ENCODE measurements at regions not wholly inside any gene's neighbourhood (a gene's known extent, or its start where the extent isn't known, plus 50 kb on each side); places are given as distances from the start of the nearest gene placed in this dataset.

- no peak for DNase-seq (ENCODE audit: low spot score)
Observed at GRCh38 chr16:61596655-61597054, 439.6 kb downstream of the CDH8 start.

- no peak for DNase-seq (ENCODE audit: low spot score)
Observed at GRCh38 chr16:61595605-61596004, 440.6 kb downstream of the CDH8 start.

GRCh38 chr16:61590577-61590976, 445.7 kb downstream of the CDH8 start:
- DNase-seq (ENCODE audit: low spot score) = no peak

- no peak for DNase-seq (ENCODE audit: low spot score)
Observed at GRCh38 chr16:61587526-61587925, 448.7 kb downstream of the CDH8 start.

GRCh38 chr16:61581417-61582046, 454.7 kb downstream of the CDH8 start:
- no peak for DNase-seq (ENCODE audit: low spot score)

GRCh38 chr16:61580579-61580978, 455.7 kb downstream of the CDH8 start:
- no peak for DNase-seq (ENCODE audit: low spot score)

- no peak for DNase-seq (ENCODE audit: low spot score)
Observed at GRCh38 chr16:61579195-61579594, 457.0 kb downstream of the CDH8 start.

- DNase-seq (ENCODE audit: low spot score) = no peak
Observed at GRCh38 chr16:61576476-61576875, 459.8 kb downstream of the CDH8 start.

GRCh38 chr16:61575617-61576016, 460.6 kb downstream of the CDH8 start:
- no peak for DNase-seq (ENCODE audit: low spot score)

GRCh38 chr16:61569028-61569427, 467.2 kb downstream of the CDH8 start:
- no peak for DNase-seq (ENCODE audit: low spot score)

- no peak for DNase-seq (ENCODE audit: low spot score)
Observed at GRCh38 chr16:61564716-61565115, 471.5 kb downstream of the CDH8 start.

- DNase-seq (ENCODE audit: low spot score) = no peak
Observed at GRCh38 chr16:61555718-61556441, 480.4 kb downstream of the CDH8 start.

- no peak for DNase-seq (ENCODE audit: low spot score)
Observed at GRCh38 chr16:61549327-61549726, 486.9 kb downstream of the CDH8 start.

- no peak for DNase-seq (ENCODE audit: low spot score)
Observed at GRCh38 chr16:61547626-61548025, 488.6 kb downstream of the CDH8 start.

- DNase-seq (ENCODE audit: low spot score) = peak; percentile 5
Observed at GRCh38 chr16:61544165-61544564, 492.1 kb downstream of the CDH8 start.

GRCh38 chr16:61540216-61540615, 496.0 kb downstream of the CDH8 start:
- no peak for DNase-seq (ENCODE audit: low spot score)

- no peak for DNase-seq (ENCODE audit: low spot score)
Observed at GRCh38 chr16:61530697-61531096, 505.5 kb downstream of the CDH8 start.

GRCh38 chr16:61500851-61501250, 535.4 kb downstream of the CDH8 start:
- DNase-seq (ENCODE audit: low spot score) = no peak

- DNase-seq (ENCODE audit: low spot score) = no peak
Observed at GRCh38 chr16:61480250-61480649, 556.0 kb downstream of the CDH8 start.

- DNase-seq (ENCODE audit: low spot score) = peak; percentile 7
Observed at GRCh38 chr16:61471737-61472136, 564.5 kb downstream of the CDH8 start.

- no peak for DNase-seq (ENCODE audit: low spot score)
Observed at GRCh38 chr16:61471023-61471422, 565.2 kb downstream of the CDH8 start.

- DNase-seq (ENCODE audit: low spot score) = no peak
Observed at GRCh38 chr16:61465285-61465684, 571.0 kb downstream of the CDH8 start.

- DNase-seq (ENCODE audit: low spot score) = no peak
Observed at GRCh38 chr16:61460020-61460419, 576.2 kb downstream of the CDH8 start.

- no peak for DNase-seq (ENCODE audit: low spot score)
Observed at GRCh38 chr16:61435346-61435745, 600.9 kb downstream of the CDH8 start.

Measured in iPS-NIHi11 (cell line).